ENCODE measurements at regions not wholly inside any gene's neighbourhood (a gene's known extent, or its start where the extent isn't known, plus 50 kb on each side); places are given as distances from the start of the nearest gene placed in this dataset.

DNA sequence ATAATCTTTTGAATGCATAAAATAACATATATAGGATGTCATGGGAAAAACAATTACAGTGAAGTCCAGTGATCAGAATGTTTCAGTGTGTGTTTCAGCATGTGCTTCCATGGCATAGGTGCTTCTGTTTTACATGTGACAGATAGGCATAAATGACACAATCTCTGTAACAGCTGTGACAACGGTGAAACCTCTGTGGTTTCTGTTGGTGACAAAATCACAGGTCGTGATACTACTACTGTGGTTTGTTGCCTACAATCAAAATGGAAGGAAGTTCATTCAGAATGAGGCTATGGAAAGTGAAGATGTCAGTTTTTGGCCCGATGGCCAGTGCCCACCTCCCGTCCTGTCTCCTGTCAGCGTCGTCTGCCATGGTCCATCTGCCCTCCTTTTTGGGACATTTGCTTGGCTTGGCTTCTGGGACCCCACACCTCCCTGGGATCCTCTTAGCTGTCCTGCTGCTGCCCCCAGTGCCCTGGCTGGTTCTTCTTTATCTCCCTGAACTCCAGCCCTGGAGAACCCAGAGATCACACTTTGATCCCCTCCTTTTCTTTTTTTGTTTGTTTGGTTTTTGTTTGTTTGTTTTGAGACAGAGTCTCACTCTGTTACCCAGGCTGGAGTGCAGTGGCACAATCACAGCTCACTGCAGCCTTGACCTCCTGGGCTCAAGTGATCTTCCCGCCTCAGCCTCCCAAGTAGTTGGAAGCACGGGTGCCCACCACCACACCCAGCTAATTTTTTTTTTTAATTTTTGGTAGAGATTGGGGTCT, 79.3 kb upstream of the NAA20 start:
- H2BK15ac ChIP-seq (ENCODE audit: low read length) = no peak overlapping the region
- H2BK12ac ChIP-seq (ENCODE audit: low read length) = no peak overlapping the region
- no peak overlapping the region for H3K27ac ChIP-seq (replicated peaks; ENCODE audit: low read length)
- H3K14ac ChIP-seq (ENCODE audit: low read length) = no peak overlapping the region
- no peak overlapping the region for H3K4me2 ChIP-seq (ENCODE audit: insufficient read depth, low read length, poor library complexity, severe bottlenecking)
- H3K4me3 ChIP-seq (ENCODE audit: low read length in 2 of 2) = no peak overlapping the region
- H2AFZ ChIP-seq (ENCODE audit: low read length) = no peak overlapping the region
- peaks cover 0 to 2% of the 10 kb centered on the region in 2 donors for H3K4me1 ChIP-seq (ENCODE audit: control insufficient read depth in 2 of 2, insufficient read depth in 1 of 2, low read depth in 1 of 2, low read length in 2 of 2)
- H3K36me3 ChIP-seq (replicated peaks in 1 of 2; ENCODE audit: control insufficient read depth in 2 of 2, insufficient read depth in 2 of 2, low read length in 2 of 2) = peaks cover 0 to 3% of the 10 kb centered on the region in 2 donors
- no peak overlapping the region for H3K18ac ChIP-seq (ENCODE audit: low read length)
- H3K79me1 ChIP-seq (ENCODE audit: low read depth, low read length) = no peaks in the 10 kb centered on the region
- no peak for DNase-seq (ENCODE audit: low spot score)
- no peak overlapping the region for H3K9ac ChIP-seq (ENCODE audit: low read depth, low read length, poor library complexity)
- H4K8ac ChIP-seq (ENCODE audit: low read depth, low read length) = no peak overlapping the region
- H3K9me3 ChIP-seq (replicated peaks in 1 of 2; ENCODE audit: control insufficient read depth in 2 of 2, insufficient read depth in 1 of 2, low read depth in 1 of 2, low read length in 2 of 2) = no peaks in the 10 kb centered on the region
- H3K27me3 ChIP-seq (ENCODE audit: control insufficient read depth in 3 of 3, insufficient read depth in 3 of 3, low read depth in 1 of 3, low read length in 3 of 3) = no peaks in the 10 kb centered on the region
- WGBS, 2 donors (ENCODE audit: extremely low coverage in 2 of 2, insufficient read length in 2 of 2, insufficient replicate concordance in 1 of 2) = no CpG with 5 or more reads among the region's 8 CpGs
- no peak overlapping the region for H2BK120ac ChIP-seq (ENCODE audit: low read depth, low read length)
- H3K23ac ChIP-seq (ENCODE audit: low read depth, low read length, poor library complexity) = no peak overlapping the region
- no peak overlapping the region for H2AK5ac ChIP-seq (ENCODE audit: low read depth, low read length)
- no peak overlapping the region for H2BK5ac ChIP-seq (ENCODE audit: low read length)
- H4K91ac ChIP-seq (ENCODE audit: low read depth, low read length, poor library complexity) = no peak overlapping the region
- H3K4ac ChIP-seq (ENCODE audit: low read length) = no peak overlapping the region

DNA sequence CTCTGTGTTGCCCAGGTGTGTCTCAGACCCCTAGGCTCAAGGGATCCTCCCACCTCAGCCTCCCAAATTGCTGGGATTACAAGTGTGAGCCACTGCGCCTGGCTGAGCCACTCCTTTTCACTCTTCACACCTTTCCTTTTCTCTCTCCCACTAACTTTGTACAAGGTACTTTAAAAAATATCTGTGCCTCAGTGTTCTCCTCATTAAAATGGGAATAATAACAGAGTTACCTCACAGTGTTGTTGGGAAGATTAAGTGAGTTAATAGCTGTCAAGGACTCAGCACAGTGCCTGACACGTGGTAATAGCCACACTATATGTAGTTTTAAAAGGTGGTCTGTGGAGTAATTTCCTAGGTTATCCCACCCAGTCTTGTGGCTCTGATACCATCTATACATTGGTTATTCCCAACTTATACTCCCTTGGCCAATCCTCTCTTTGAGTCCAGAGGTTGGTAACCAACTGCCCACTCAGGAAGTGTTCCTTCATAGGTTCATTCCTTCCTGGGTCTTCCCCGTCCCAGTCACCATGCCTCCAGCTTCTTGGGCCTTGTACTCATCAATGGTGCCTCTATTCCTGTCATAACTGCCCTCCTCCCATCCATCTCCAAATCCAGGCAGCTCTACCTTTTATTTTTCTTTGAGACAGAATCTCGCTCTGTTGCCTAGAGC, 78.6 kb upstream of the NAA20 start:
- Histone ChIP-seq H3K27me3 (ENCODE audit: control insufficient read depth in 3 of 3, insufficient read depth in 3 of 3, low read depth in 1 of 3, low read length in 3 of 3) (no peaks in the 10 kb centered on the region), H3K4ac (ENCODE audit: low read length) (no peak overlapping the region), H3K4me3 (ENCODE audit: low read length in 2 of 2) (no peak overlapping the region), H3K36me3 (replicated peaks in 1 of 2; ENCODE audit: control insufficient read depth in 2 of 2, insufficient read depth in 2 of 2, low read length in 2 of 2) (peaks cover 0 to 3% of the 10 kb centered on the region in 2 donors), H2AFZ (ENCODE audit: low read length) (no peak overlapping the region), H3K23ac (ENCODE audit: low read depth, low read length, poor library complexity) (no peak overlapping the region), H2BK5ac (ENCODE audit: low read length) (no peak overlapping the region), H3K27ac (replicated peaks; ENCODE audit: low read length) (no peak overlapping the region), H2BK120ac (ENCODE audit: low read depth, low read length) (no peak overlapping the region), H4K91ac (ENCODE audit: low read depth, low read length, poor library complexity) (no peak overlapping the region), H3K9me3 (replicated peaks in 1 of 2; ENCODE audit: control insufficient read depth in 2 of 2, insufficient read depth in 1 of 2, low read depth in 1 of 2, low read length in 2 of 2) (no peaks in the 10 kb centered on the region), H3K79me1 (ENCODE audit: low read depth, low read length) (no peaks in the 10 kb centered on the region), H3K18ac (ENCODE audit: low read length) (no peak overlapping the region), H2AK5ac (ENCODE audit: low read depth, low read length) (no peak overlapping the region), H2BK15ac (ENCODE audit: low read length) (no peak overlapping the region), H3K4me1 (ENCODE audit: control insufficient read depth in 2 of 2, insufficient read depth in 1 of 2, low read depth in 1 of 2, low read length in 2 of 2) (peaks cover 0 to 2% of the 10 kb centered on the region in 2 donors), H2BK12ac (ENCODE audit: low read length) (no peak overlapping the region), H3K9ac (ENCODE audit: low read depth, low read length, poor library complexity) (no peak overlapping the region), H3K14ac (ENCODE audit: low read length) (no peak overlapping the region), H3K4me2 (ENCODE audit: insufficient read depth, low read length, poor library complexity, severe bottlenecking) (no peak overlapping the region), H4K8ac (ENCODE audit: low read depth, low read length) (no peak overlapping the region)
- no peak for DNase-seq (ENCODE audit: low spot score)
- WGBS, 2 donors (ENCODE audit: extremely low coverage in 2 of 2, insufficient read length in 2 of 2, insufficient replicate concordance in 1 of 2) = no CpG with 5 or more reads among the region's 4 CpGs

DNA sequence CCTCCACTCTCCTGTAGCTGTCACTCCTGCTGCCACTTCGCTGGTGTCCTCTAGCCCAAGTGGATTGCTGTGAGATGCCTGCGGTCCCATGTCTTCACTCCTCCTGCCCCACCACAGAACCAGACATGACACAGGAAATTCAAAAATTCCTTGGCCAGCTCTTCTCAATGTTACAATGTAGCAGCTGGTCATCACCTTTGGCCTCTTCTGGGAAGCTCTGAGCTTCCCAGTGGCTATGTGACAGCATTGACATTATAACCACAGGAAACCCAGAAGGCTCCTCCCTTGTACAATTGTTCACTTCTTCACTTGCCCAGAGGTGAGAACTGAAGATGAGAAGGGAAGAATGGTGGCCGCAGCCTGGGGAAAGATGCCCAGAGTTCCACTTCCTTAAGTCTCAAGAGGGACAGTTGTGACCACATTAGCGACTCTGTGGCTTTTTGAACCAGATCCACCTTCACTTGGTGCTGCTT, 76.1 kb upstream of the NAA20 start:
- H3K9ac ChIP-seq (ENCODE audit: low read depth, low read length, poor library complexity) = no peak overlapping the region
- H2BK120ac ChIP-seq (ENCODE audit: low read depth, low read length) = no peak overlapping the region
- H3K36me3 ChIP-seq (replicated peaks in 1 of 2; ENCODE audit: control insufficient read depth in 2 of 2, insufficient read depth in 2 of 2, low read length in 2 of 2) = peaks cover 0 to 3% of the 10 kb centered on the region in 2 donors
- H3K27ac ChIP-seq (replicated peaks; ENCODE audit: low read length) = no peak overlapping the region
- no peaks in the 10 kb centered on the region for H3K4me1 ChIP-seq (ENCODE audit: control insufficient read depth in 2 of 2, insufficient read depth in 1 of 2, low read depth in 1 of 2, low read length in 2 of 2)
- no peak overlapping the region for H2AK5ac ChIP-seq (ENCODE audit: low read depth, low read length)
- no peak overlapping the region for H4K91ac ChIP-seq (ENCODE audit: low read depth, low read length, poor library complexity)
- H4K8ac ChIP-seq (ENCODE audit: low read depth, low read length) = no peak overlapping the region
- no peak overlapping the region for H3K4ac ChIP-seq (ENCODE audit: low read length)
- H2BK15ac ChIP-seq (ENCODE audit: low read length) = no peak overlapping the region
- no peak for DNase-seq (ENCODE audit: low spot score)
- no peak overlapping the region for H3K14ac ChIP-seq (ENCODE audit: low read length)
- H3K23ac ChIP-seq (ENCODE audit: low read depth, low read length, poor library complexity) = no peak overlapping the region
- H3K4me2 ChIP-seq (ENCODE audit: insufficient read depth, low read length, poor library complexity, severe bottlenecking) = no peak overlapping the region
- WGBS, 2 donors (ENCODE audit: extremely low coverage in 2 of 2, insufficient read length in 2 of 2, insufficient replicate concordance in 1 of 2) = no CpG with 5 or more reads among the region's 4 CpGs
- no peaks in the 10 kb centered on the region for H3K9me3 ChIP-seq (replicated peaks in 1 of 2; ENCODE audit: control insufficient read depth in 2 of 2, insufficient read depth in 1 of 2, low read depth in 1 of 2, low read length in 2 of 2)
- no peak overlapping the region for H3K4me3 ChIP-seq (ENCODE audit: low read length in 2 of 2)
- H3K18ac ChIP-seq (ENCODE audit: low read length) = no peak overlapping the region
- H2BK12ac ChIP-seq (ENCODE audit: low read length) = no peak overlapping the region
- no peaks in the 10 kb centered on the region for H3K27me3 ChIP-seq (ENCODE audit: control insufficient read depth in 3 of 3, insufficient read depth in 3 of 3, low read depth in 1 of 3, low read length in 3 of 3)
- no peak overlapping the region for H2AFZ ChIP-seq (ENCODE audit: low read length)
- H3K79me1 ChIP-seq (ENCODE audit: low read depth, low read length) = no peaks in the 10 kb centered on the region
- no peak overlapping the region for H2BK5ac ChIP-seq (ENCODE audit: low read length)

DNA sequence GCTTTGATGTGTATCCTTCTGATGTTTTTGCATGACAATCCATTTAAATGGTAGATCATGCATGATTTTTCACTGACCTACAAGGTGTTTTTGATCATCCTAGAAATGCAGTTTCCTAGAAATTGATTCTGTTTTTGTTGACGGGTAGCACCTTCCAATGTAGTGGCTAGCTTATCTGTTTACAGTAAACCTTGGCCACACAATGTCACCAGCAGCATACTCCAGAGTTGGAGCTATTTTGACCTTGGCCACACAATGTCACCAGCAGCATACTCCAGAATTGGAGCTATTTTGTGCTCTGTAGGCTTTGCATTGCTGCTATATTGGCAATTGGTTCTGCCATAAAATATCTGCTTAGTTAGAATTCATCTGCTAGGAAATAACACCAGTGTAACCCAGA, 74.6 kb upstream of the NAA20 start:
- Histone ChIP-seq H3K14ac (ENCODE audit: low read length) (no peak overlapping the region), H3K23ac (ENCODE audit: low read depth, low read length, poor library complexity) (no peak overlapping the region), H3K4ac (ENCODE audit: low read length) (no peak overlapping the region), H2BK15ac (ENCODE audit: low read length) (no peak overlapping the region), H2AK5ac (ENCODE audit: low read depth, low read length) (no peak overlapping the region), H3K27me3 (ENCODE audit: control insufficient read depth in 3 of 3, insufficient read depth in 3 of 3, low read depth in 1 of 3, low read length in 3 of 3) (no peaks in the 10 kb centered on the region), H3K4me3 (ENCODE audit: low read length in 2 of 2) (no peak overlapping the region), H3K27ac (replicated peaks; ENCODE audit: low read length) (no peak overlapping the region), H3K4me1 (ENCODE audit: control insufficient read depth in 2 of 2, insufficient read depth in 1 of 2, low read depth in 1 of 2, low read length in 2 of 2) (no peaks in the 10 kb centered on the region), H4K8ac (ENCODE audit: low read depth, low read length) (no peak overlapping the region), H3K9ac (ENCODE audit: low read depth, low read length, poor library complexity) (no peak overlapping the region), H2BK5ac (ENCODE audit: low read length) (no peak overlapping the region), H3K79me1 (ENCODE audit: low read depth, low read length) (no peaks in the 10 kb centered on the region), H2BK120ac (ENCODE audit: low read depth, low read length) (no peak overlapping the region), H3K4me2 (ENCODE audit: insufficient read depth, low read length, poor library complexity, severe bottlenecking) (no peak overlapping the region), H2AFZ (ENCODE audit: low read length) (no peak overlapping the region), H3K9me3 (replicated peaks in 1 of 2; ENCODE audit: control insufficient read depth in 2 of 2, insufficient read depth in 1 of 2, low read depth in 1 of 2, low read length in 2 of 2) (no peaks in the 10 kb centered on the region), H3K36me3 (replicated peaks in 1 of 2; ENCODE audit: control insufficient read depth in 2 of 2, insufficient read depth in 2 of 2, low read length in 2 of 2) (peaks cover 0 to 3% of the 10 kb centered on the region in 2 donors), H2BK12ac (ENCODE audit: low read length) (no peak overlapping the region), H4K91ac (ENCODE audit: low read depth, low read length, poor library complexity) (no peak overlapping the region), H3K18ac (ENCODE audit: low read length) (no peak overlapping the region)
- DNase-seq (ENCODE audit: low spot score) = no peak
- WGBS, 2 donors (ENCODE audit: extremely low coverage in 2 of 2, insufficient read length in 2 of 2, insufficient replicate concordance in 1 of 2) = no CpG with 5 or more reads among the region's 1 CpG

Data from neuronal stem cell (in vitro differentiated cells).